Upper lobe of left lung (tissue), 6 donors: ENCODE measurements at regions not wholly inside any gene's neighbourhood (a gene's known extent, or its start where the extent isn't known, plus 50 kb on each side); places are given as distances from the start of the nearest gene placed in this dataset.

Source experiments
- ATAC-seq, 2 donors: fragments of 200-7000 bp; cut with Tn5 transposase; one replicate each; pipeline ENCODE4 v1.9.1; 2022; ENCODE audit warnings: mild to moderate bottlenecking in 2 of 2, moderate library complexity in 2 of 2; ENCODE audit not compliant: low FRiP score in 2 of 2
- DNase-seq, 2 donors: peaks; one replicate each; pipeline ENCODE4 v3.0.0-alpha.2; 2019 to 2020
- H3K27ac ChIP-seq, 4 donors: fragments of 200-600 bp; sonication (generic); one replicate each; pipeline ENCODE4 v1.5.1; 2016 to 2019
- H3K27me3 ChIP-seq, 4 donors: fragments of 200-600 bp; sonication (generic); one replicate each; pipeline ENCODE4 v1.5.1; 2017 to 2019
- H3K36me3 ChIP-seq, 4 donors: fragments of 200-600 bp; sonication (generic); one replicate each; pipeline ENCODE4 v1.5.1; 2016 to 2019
- H3K4me1 ChIP-seq, 4 donors: fragments of 200-600 bp; sonication (generic); one replicate each; pipeline ENCODE4 v1.5.1; 2018 to 2019
- H3K4me3 ChIP-seq, 4 donors: fragments of 200-600 bp; sonication (generic); one replicate each; pipeline ENCODE4 v1.5.1; 2017 to 2019; ENCODE audit warnings: mild to moderate bottlenecking in 2 of 4, moderate library complexity in 1 of 4
- H3K9me3 ChIP-seq, 4 donors: fragments of 200-600 bp; sonication (generic); one replicate each; pipeline ENCODE4 v1.5.1; 2018 to 2019
- CTCF ChIP-seq, 6 experiments: fragments of 450-650 bp in 4 of 6; fragments of 200-600 bp in 2 of 6; sonication (generic) in 2 of 6; IDR thresholded peaks; one replicate each; pipeline ENCODE4 v1.5.1; 2016 to 2019; ENCODE audit warnings: antibody characterized with exemption in 6 of 6
- EP300 ChIP-seq, 4 donors: sonication (generic); formaldehyde crosslinking; IDR thresholded peaks; one replicate each; pipeline ENCODE4 v1.5.1; 2017; ENCODE audit warnings: antibody characterized with exemption in 4 of 4, control low read depth in 2 of 4
- POLR2A ChIP-seq, 4 donors: fragments of 450-650 bp; IDR thresholded peaks; one replicate each; pipeline ENCODE4 v1.5.1; 2016 to 2017; ENCODE audit warnings: antibody characterized with exemption in 4 of 4, mild to moderate bottlenecking in 2 of 4
- POLR2AphosphoS5 ChIP-seq, 2 donors: sonication (generic); formaldehyde crosslinking; IDR thresholded peaks; one replicate each; pipeline ENCODE4 v1.5.1; 2017; ENCODE audit warnings: antibody characterized with exemption in 2 of 2
- WGBS, 2 donors: methylation state at CpG; one replicate each; pipeline ENCODE4 v1.1.5; 2017 to 2018; 5-methylcytosine and 5-hydroxymethylcytosine counted together
- donor health status: DM: no; HTN: no; CAD: no; lungs with moderate emphysema.
- donor health status: DM: no; HTN: yes; CAD: no; lungs with severe emphysema.

DNA sequence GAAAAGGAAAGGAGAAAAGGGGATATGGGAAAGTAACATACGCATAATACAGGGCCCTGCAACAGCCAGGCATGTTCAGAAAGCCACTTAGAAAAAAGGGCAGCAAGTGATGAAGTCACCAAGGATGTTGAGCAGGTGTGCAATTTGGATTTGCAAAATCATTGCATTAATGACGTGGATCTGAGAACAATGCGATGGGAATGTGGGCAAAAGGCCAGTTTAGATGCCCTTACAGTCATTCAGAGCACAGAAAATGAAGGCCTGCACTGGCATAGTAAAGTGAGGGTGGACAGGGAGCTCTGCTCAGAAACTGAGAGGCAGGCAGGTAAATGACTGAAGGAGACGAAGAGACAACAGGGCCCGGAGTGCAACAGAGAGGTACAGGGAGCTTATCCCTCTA, 123.7 kb upstream of the NHSL1 start:
- WGBS, 2 donors, result 86 to 88% methylated on average over 5 of the region's 5 CpGs

GRCh38 chr6:138631566-138631965, 132.3 kb upstream of the NHSL1 start:
- Histone ChIP-seq H3K27ac (no peak overlapping the region), H3K27me3 (no peaks in the 10 kb centered on the region), H3K36me3 (no peaks in the 10 kb centered on the region), H3K4me3 (no peak overlapping the region), H3K9me3 (no peaks in the 10 kb centered on the region), H3K4me1 (no peaks in the 10 kb centered on the region)
- no peak for ATAC-seq
- DNase-seq, result no peak
- no peak for TF ChIP-seq EP300 (IDR thresholded peaks at IDR 0.05)
- no peak for TF ChIP-seq CTCF (IDR thresholded peaks at IDR 0.05)
- TF ChIP-seq POLR2AphosphoS5 (IDR thresholded peaks at IDR 0.05), result no peak
- no peak for TF ChIP-seq POLR2A (IDR thresholded peaks at IDR 0.05)
- 89% methylated on average over 3 of the region's 3 CpGs; no CpG with 5 or more reads in 1 of the 2 donors for WGBS, 2 donors

More for the DNA sequence above, 123.7 kb upstream of the NHSL1 start:
- Histone ChIP-seq H3K4me1 (no peaks in the 10 kb centered on the region), H3K9me3 (no peaks in the 10 kb centered on the region), H3K27me3 (no peaks in the 10 kb centered on the region), H3K27ac (no peak overlapping the region), H3K36me3 (no peaks in the 10 kb centered on the region), H3K4me3 (no peak overlapping the region)
- TF ChIP-seq POLR2AphosphoS5 (IDR thresholded peaks at IDR 0.05) (no peak), POLR2A (IDR thresholded peaks at IDR 0.05) (no peak), EP300 (IDR thresholded peaks at IDR 0.05) (no peak), CTCF (IDR thresholded peaks at IDR 0.05) (no peak)
- no peak for DNase-seq
- no peak for ATAC-seq

DNA sequence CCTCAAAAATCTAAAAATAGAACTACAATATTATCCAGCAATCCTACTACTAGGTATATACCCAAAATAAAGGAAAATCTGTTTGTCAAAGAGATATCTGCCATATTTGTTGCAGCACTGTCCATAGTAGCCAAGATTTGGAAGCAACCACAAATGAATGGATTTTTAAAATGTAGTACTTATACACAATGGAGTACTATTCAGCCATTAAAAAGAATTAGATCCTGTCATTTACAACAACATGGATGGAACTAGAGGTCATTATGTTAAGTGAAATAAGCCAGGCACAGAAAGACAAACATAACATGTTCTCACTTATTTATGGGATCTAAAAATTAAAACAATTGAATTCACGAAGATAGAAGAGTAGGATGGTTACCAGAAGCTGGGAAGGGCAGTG, 135.7 kb upstream of the CCDC28A start:
- no peak for DNase-seq
- WGBS, 2 donors, result 91 to 97% methylated on average over 1 of the region's 1 CpG

DNA sequence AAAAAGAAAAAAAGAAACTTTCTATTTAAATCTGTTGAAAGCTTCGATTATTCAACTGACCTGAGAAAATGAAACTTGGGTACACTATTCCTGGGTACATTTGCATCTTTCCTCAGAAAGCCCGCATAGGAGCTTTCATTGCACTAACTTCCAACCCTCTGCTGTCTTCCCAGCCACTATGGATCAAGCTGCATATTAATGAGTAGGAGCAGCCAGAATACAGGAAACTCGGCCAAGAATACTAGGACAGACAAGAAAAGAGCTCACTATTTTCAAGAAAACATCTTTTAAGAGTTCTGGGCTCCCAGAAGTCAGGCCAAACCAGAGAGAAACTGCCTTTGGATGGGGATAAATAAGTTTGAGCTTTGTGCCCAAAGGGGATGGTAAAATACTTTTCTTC, 135.0 kb upstream of the CCDC28A start:
- no peak overlapping the region for H3K27ac ChIP-seq
- 61 to 75% methylated on average over 3 of the region's 3 CpGs for WGBS, 2 donors
- H3K4me3 ChIP-seq, result no peak overlapping the region
- no peaks in the 10 kb centered on the region for H3K9me3 ChIP-seq
- DNase-seq (no peak), ATAC-seq (no peak)
- TF ChIP-seq EP300 (IDR thresholded peaks at IDR 0.05) (no peak), CTCF (IDR thresholded peaks at IDR 0.05) (no peak), POLR2AphosphoS5 (IDR thresholded peaks at IDR 0.05) (no peak), POLR2A (IDR thresholded peaks at IDR 0.05) (no peak)
- no peaks in the 10 kb centered on the region for H3K36me3 ChIP-seq
- H3K27me3 ChIP-seq, result no peaks in the 10 kb centered on the region
- no peaks in the 10 kb centered on the region for H3K4me1 ChIP-seq

More for the DNA sequence above, 135.7 kb upstream of the CCDC28A start:
- H3K9me3 ChIP-seq, result no peaks in the 10 kb centered on the region
- no peaks in the 10 kb centered on the region for H3K4me1 ChIP-seq
- no peak for ATAC-seq
- TF ChIP-seq CTCF (IDR thresholded peaks at IDR 0.05), result no peak
- no peak for TF ChIP-seq POLR2A (IDR thresholded peaks at IDR 0.05)
- TF ChIP-seq POLR2AphosphoS5 (IDR thresholded peaks at IDR 0.05), result no peak
- TF ChIP-seq EP300 (IDR thresholded peaks at IDR 0.05), result no peak
- no peaks in the 10 kb centered on the region for H3K27me3 ChIP-seq
- H3K27ac ChIP-seq, result no peak overlapping the region
- H3K36me3 ChIP-seq, result no peaks in the 10 kb centered on the region
- H3K4me3 ChIP-seq, result no peak overlapping the region

GRCh38 chr6:138640028-138640427, 133.5 kb upstream of the CCDC28A start:
- WGBS, 2 donors, result 95 to 97% methylated on average over 2 of the region's 2 CpGs
- Histone ChIP-seq H3K4me3 (no peak overlapping the region), H3K27me3 (no peaks in the 10 kb centered on the region), H3K4me1 (no peaks in the 10 kb centered on the region), H3K27ac (no peak overlapping the region), H3K9me3 (no peaks in the 10 kb centered on the region), H3K36me3 (no peaks in the 10 kb centered on the region)
- DNase-seq, result no peak
- no peak for TF ChIP-seq POLR2AphosphoS5 (IDR thresholded peaks at IDR 0.05)
- TF ChIP-seq EP300 (IDR thresholded peaks at IDR 0.05), result no peak
- ATAC-seq, result no peak
